ENCODE measurements at regions not wholly inside any gene's neighbourhood (a gene's known extent, or its start where the extent isn't known, plus 50 kb on each side); places are given as distances from the start of the nearest gene placed in this dataset.

GRCh38 chr2:8357738-8358518 lies 323.9 kb upstream of the ID2 start:
- DNase-seq (ENCODE audit: low read depth) = no peak
- no peak for TF ChIP-seq CTCF (conservative IDR thresholded peaks at IDR 0.05; ENCODE audit: control insufficient read depth, insufficient read depth, low read depth, low read length)
- H3K4me3 ChIP-seq (ENCODE audit: control insufficient read depth, low read depth, low read length) = no peak overlapping the region

DNA sequence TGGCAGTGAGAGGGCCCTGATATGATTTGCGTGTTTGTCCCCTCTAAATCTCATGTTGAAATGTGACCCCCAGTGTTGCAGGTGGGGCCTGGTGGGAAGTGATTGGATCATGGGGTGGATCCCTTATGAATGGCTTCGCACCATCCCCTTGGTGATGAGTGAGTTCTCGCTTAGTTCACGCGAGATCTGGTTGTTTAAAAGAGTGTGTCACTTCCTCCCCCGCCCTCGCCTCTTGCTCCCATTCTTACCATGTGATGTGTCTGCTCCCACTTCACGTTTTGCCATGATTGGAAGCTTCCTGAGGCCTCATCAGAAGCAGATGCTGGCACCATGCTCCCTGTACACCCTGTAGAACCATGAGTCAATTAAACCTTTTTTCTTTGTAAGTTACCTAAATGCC lies 319.9 kb upstream of the ID2 start:
- TF ChIP-seq CTCF (conservative IDR thresholded peaks at IDR 0.05; ENCODE audit: control insufficient read depth, insufficient read depth, low read depth, low read length) = no peak
- no peak overlapping the region for H3K4me3 ChIP-seq (ENCODE audit: control insufficient read depth, low read depth, low read length)
- no peak for DNase-seq (ENCODE audit: low read depth)

GRCh38 chr2:8363161-8363560 lies 318.7 kb upstream of the ID2 start:
- no peak overlapping the region for H3K4me3 ChIP-seq (ENCODE audit: control insufficient read depth, low read depth, low read length)
- DNase-seq (ENCODE audit: low read depth) = no peak

GRCh38 chr2:8364668-8365067 lies 317.2 kb upstream of the ID2 start:
- no peak overlapping the region for H3K4me3 ChIP-seq (ENCODE audit: control insufficient read depth, low read depth, low read length)
- TF ChIP-seq CTCF (conservative IDR thresholded peaks at IDR 0.05; ENCODE audit: control insufficient read depth, insufficient read depth, low read depth, low read length) = no peak
- DNase-seq (ENCODE audit: low read depth) = no peak

More at GRCh38 chr2:8363161-8363560, 318.7 kb upstream of the ID2 start:
- TF ChIP-seq CTCF (conservative IDR thresholded peaks at IDR 0.05; ENCODE audit: control insufficient read depth, insufficient read depth, low read depth, low read length) = no peak

DNA sequence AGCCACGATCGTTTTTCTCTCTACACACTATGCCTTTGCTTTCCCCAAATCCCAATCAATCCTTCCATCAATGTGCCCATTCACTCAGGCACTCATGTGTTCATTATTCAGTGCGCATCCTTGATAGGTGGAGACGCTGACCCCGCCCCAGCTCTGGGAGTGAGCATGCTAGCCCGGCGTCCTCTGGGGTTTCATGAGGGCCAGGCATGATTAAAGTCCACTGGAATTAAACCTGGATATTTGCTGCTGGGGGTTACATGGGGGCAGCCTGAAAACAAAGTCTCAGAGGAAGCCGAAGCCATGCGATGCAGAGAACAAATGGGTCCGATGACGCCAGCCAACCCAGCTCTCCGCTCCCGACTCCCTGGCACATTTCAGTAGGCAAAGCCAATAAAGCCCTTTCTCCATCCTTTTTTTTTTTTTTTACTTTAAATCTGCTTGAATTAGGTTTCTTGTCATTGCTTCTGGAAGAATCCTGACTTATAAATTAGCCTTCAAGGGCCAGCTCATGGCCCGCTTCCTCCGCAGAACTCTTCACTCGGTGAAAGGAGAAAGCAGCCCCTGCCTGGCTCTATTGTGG lies 316.4 kb upstream of the ID2 start:
- no peak for DNase-seq (ENCODE audit: low read depth)
- TF ChIP-seq CTCF (conservative IDR thresholded peaks at IDR 0.05; ENCODE audit: control insufficient read depth, insufficient read depth, low read depth, low read length) = no peak
- no peak overlapping the region for H3K4me3 ChIP-seq (ENCODE audit: control insufficient read depth, low read depth, low read length)

- no peak for DNase-seq (ENCODE audit: low read depth)
- TF ChIP-seq CTCF (conservative IDR thresholded peaks at IDR 0.05; ENCODE audit: control insufficient read depth, insufficient read depth, low read depth, low read length) = no peak
- no peak overlapping the region for H3K4me3 ChIP-seq (ENCODE audit: control insufficient read depth, low read depth, low read length)
Observed at GRCh38 chr2:8367833-8368232, 314.0 kb upstream of the ID2 start.

All from fibroblast of mammary gland (primary cell).